ENCODE measurements at regions not wholly inside any gene's neighbourhood (a gene's known extent, or its start where the extent isn't known, plus 50 kb on each side); places are given as distances from the start of the nearest gene placed in this dataset.
"Not testable (repeated sequence)": the region's sequence is repeated elsewhere in the genome, so short reads cannot be mapped to it uniquely, and the experiment has no call there.

GRCh38 chr14:19330678-19331077 lies 103.5 kb downstream of the POTEG start:
- TF ChIP-seq CTCF (IDR thresholded peaks at IDR 0.05); POLR2A (IDR thresholded peaks at IDR 0.05); POLR2AphosphoS5 (IDR thresholded peaks at IDR 0.05; ENCODE audit: insufficient read depth in 1 of 2, low read depth in 1 of 2): not testable (repeated sequence)
